ENCODE measurements at regions not wholly inside any gene's neighbourhood (a gene's known extent, or its start where the extent isn't known, plus 50 kb on each side); places are given as distances from the start of the nearest gene placed in this dataset.

DNA sequence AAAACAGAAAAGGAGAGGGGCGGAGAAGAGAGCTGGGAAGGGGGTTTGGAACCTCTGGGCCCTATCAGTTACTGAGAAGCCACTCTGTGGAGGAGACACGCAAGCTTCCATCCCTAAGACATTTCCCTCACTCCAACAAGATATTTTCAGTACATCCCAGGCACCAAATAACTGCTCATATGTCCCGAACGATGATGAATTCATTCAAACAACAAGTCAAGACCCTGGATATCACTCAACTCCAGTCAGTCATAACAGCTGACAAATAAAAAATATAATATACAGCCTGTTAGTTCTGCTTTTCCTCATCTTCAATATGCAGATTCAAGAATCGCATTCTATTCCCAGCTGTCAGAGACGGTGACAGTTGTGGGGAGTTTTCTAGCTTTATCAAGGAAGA, 104.0 kb upstream of the ZFHX3 start:
- 27% methylated on average over 6 of the region's 6 CpGs for WGBS (ENCODE audit: insufficient coverage, insufficient replicate concordance, low lambda C conversion rate, missing lambda C conversion rate)
- ChIA-PET RAD21 (ENCODE audit: unreplicated experiment) (no interaction called here), CTCF (no interaction called here), SMC1A (ENCODE audit: uncharacterized antibody, unreplicated experiment) (no interaction called here), POLR2A (no interaction called here)
- no TSS peak for BruUV-seq (replicated peaks)
- Histone ChIP-seq H4K20me1 (ENCODE audit: control insufficient read depth, insufficient read depth) (no peaks in the 10 kb centered on the region), H3K27ac (ENCODE audit: control insufficient read depth, insufficient read depth) (no peak overlapping the region), H3K9ac (ENCODE audit: control insufficient read depth, insufficient read depth, low read length) (no peak overlapping the region), H3K27me3 (replicated peaks in 1 of 2; ENCODE audit: control insufficient read depth in 2 of 2, insufficient read depth in 2 of 2, low read length in 1 of 2) (no peaks in the 10 kb centered on the region; a peak in 1 of 4 replicates), H3K79me2 (ENCODE audit: control insufficient read depth, insufficient read depth, low read length) (no peaks in the 10 kb centered on the region), H3K4me1 (ENCODE audit: control insufficient read depth, insufficient read depth, low read length) (no peaks in the 10 kb centered on the region), H3K4me2 (ENCODE audit: control insufficient read depth, insufficient read depth) (no peak overlapping the region), H3K9me3 (replicated peaks; ENCODE audit: control insufficient read depth, insufficient read depth, low read length) (no peaks in the 10 kb centered on the region), H2AFZ (ENCODE audit: control insufficient read depth, low read depth, low read length) (no peak overlapping the region), H3K36me3 (ENCODE audit: control insufficient read depth in 2 of 2, insufficient read depth in 2 of 2, low read length in 1 of 2) (no peaks in the 10 kb centered on the region), H3K4me3 (no peak overlapping the region)
- TF ChIP-seq, protein P1, sequence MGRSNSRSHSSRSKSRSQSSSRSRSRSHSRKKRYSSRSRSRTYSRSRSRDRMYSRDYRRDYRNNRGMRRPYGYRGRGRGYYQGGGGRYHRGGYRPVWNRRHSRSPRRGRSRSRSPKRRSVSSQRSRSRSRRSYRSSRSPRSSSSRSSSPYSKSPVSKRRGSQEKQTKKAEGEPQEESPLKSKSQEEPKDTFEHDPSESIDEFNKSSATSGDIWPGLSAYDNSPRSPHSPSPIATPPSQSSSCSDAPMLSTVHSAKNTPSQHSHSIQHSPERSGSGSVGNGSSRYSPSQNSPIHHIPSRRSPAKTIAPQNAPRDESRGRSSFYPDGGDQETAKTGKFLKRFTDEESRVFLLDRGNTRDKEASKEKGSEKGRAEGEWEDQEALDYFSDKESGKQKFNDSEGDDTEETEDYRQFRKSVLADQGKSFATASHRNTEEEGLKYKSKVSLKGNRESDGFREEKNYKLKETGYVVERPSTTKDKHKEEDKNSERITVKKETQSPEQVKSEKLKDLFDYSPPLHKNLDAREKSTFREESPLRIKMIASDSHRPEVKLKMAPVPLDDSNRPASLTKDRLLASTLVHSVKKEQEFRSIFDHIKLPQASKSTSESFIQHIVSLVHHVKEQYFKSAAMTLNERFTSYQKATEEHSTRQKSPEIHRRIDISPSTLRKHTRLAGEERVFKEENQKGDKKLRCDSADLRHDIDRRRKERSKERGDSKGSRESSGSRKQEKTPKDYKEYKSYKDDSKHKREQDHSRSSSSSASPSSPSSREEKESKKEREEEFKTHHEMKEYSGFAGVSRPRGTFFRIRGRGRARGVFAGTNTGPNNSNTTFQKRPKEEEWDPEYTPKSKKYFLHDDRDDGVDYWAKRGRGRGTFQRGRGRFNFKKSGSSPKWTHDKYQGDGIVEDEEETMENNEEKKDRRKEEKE (IDR thresholded peaks at IDR 0.05), result no peak
- no peak for TF ChIP-seq HDAC6 (IDR thresholded peaks at IDR 0.05; ENCODE audit: unreplicated experiment)
- TF ChIP-seq, protein P2, sequence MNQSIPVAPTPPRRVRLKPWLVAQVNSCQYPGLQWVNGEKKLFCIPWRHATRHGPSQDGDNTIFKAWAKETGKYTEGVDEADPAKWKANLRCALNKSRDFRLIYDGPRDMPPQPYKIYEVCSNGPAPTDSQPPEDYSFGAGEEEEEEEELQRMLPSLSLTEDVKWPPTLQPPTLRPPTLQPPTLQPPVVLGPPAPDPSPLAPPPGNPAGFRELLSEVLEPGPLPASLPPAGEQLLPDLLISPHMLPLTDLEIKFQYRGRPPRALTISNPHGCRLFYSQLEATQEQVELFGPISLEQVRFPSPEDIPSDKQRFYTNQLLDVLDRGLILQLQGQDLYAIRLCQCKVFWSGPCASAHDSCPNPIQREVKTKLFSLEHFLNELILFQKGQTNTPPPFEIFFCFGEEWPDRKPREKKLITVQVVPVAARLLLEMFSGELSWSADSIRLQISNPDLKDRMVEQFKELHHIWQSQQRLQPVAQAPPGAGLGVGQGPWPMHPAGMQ (IDR thresholded peaks at IDR 0.05; ENCODE audit: borderline replicate concordance), result no peak
- no peak for TF ChIP-seq SPI1 (IDR thresholded peaks at IDR 0.05; ENCODE audit: borderline replicate concordance, insufficient read depth, low read depth, low read length)
- TF ChIP-seq, protein P3, sequence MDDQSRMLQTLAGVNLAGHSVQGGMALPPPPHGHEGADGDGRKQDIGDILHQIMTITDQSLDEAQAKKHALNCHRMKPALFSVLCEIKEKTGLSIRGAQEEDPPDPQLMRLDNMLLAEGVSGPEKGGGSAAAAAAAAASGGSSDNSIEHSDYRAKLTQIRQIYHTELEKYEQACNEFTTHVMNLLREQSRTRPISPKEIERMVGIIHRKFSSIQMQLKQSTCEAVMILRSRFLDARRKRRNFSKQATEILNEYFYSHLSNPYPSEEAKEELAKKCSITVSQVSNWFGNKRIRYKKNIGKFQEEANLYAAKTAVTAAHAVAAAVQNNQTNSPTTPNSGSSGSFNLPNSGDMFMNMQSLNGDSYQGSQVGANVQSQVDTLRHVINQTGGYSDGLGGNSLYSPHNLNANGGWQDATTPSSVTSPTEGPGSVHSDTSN (IDR thresholded peaks at IDR 0.05; ENCODE audit: insufficient replicate concordance, low read depth, low read length), result no peak
- TF ChIP-seq NKRF (conservative IDR thresholded peaks at IDR 0.05), result no peak
- no peak for TF ChIP-seq DPF2 (IDR thresholded peaks at IDR 0.05)
- TF ChIP-seq ZNF274 (IDR thresholded peaks at IDR 0.05; ENCODE audit: insufficient read depth, insufficient read length), result no peak
- no peak for TF ChIP-seq CREM (IDR thresholded peaks at IDR 0.05; ENCODE audit: low read depth)
- no peak for TF ChIP-seq GABPA (IDR thresholded peaks at IDR 0.05; ENCODE audit: low read depth)
- TF ChIP-seq GATAD2B (conservative IDR thresholded peaks at IDR 0.05; ENCODE audit: low read depth), result no peak
- TF ChIP-seq LARP7 (IDR thresholded peaks at IDR 0.05), result no peak
- TF ChIP-seq PAX5 (IDR thresholded peaks at IDR 0.05; ENCODE audit: borderline replicate concordance, low read depth, low read length), result no peak
- in situ Hi-C loops (cut with MboI) (no loop called here), intact Hi-C loops (cut with micrococcal nuclease; ENCODE audit: unreplicated experiment) (no loop called here)
- no peak for ATAC-seq
- no peak for DNase-seq (ENCODE audit: low read depth, low spot score)
- no peak for FAIRE-seq
